ENCODE measurements at regions not wholly inside any gene's neighbourhood (a gene's known extent, or its start where the extent isn't known, plus 50 kb on each side); places are given as distances from the start of the nearest gene placed in this dataset.

DNA sequence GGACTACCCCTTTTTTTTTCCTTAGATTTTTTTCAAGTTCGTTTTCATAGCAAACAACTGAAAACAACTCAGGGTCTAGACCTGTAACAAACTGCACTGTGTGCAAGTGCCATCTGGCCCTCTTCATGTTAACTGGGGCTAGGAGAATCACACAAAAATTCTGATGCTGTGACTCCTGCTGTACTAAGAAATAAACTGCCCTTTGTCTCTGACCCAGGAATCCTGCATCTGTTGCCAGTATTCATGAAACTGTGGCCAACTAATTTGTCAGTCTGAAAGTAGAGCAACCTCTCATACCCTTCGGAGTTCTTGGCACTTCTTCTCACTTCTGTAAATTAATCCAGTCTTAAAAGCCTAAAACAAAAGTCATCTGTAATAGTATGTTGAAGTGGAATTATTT lies 218.4 kb upstream of the PCDH15 start:
- H3K4me3 ChIP-seq (ENCODE audit: low read length), result no peak overlapping the region
- DNase-seq, result peak; percentile 72
- H4K20me1 ChIP-seq (ENCODE audit: insufficient read depth, low read length), result no peaks in the 10 kb centered on the region
- TF ChIP-seq, protein P1, sequence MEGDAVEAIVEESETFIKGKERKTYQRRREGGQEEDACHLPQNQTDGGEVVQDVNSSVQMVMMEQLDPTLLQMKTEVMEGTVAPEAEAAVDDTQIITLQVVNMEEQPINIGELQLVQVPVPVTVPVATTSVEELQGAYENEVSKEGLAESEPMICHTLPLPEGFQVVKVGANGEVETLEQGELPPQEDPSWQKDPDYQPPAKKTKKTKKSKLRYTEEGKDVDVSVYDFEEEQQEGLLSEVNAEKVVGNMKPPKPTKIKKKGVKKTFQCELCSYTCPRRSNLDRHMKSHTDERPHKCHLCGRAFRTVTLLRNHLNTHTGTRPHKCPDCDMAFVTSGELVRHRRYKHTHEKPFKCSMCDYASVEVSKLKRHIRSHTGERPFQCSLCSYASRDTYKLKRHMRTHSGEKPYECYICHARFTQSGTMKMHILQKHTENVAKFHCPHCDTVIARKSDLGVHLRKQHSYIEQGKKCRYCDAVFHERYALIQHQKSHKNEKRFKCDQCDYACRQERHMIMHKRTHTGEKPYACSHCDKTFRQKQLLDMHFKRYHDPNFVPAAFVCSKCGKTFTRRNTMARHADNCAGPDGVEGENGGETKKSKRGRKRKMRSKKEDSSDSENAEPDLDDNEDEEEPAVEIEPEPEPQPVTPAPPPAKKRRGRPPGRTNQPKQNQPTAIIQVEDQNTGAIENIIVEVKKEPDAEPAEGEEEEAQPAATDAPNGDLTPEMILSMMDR (IDR thresholded peaks at IDR 0.05; ENCODE audit: low read length), result no peak
- TF ChIP-seq EZH2phosphoT487 (IDR thresholded peaks at IDR 0.05; ENCODE audit: low read length) (no peak), EZH2 (optimal IDR thresholded peaks at IDR 0.05; ENCODE audit: low read depth, low read length) (no peak)
- peak overlapping the region; percentile 38; the same call in 1 of the 2 replicates for H3K4me2 ChIP-seq (ENCODE audit: low read depth, low read length)
- H3K36me3 ChIP-seq (replicated peaks; ENCODE audit: insufficient read depth, low read length), result no peaks in the 10 kb centered on the region
- peak overlapping the region; percentile 6; the same call in 1 of the 2 replicates for H3K9ac ChIP-seq (ENCODE audit: low read length)
- peak overlapping the region; percentile 58; the same call in 1 of the 2 replicates for H3K27ac ChIP-seq (ENCODE audit: low read length)
- H3K9me3 ChIP-seq (replicated peaks; ENCODE audit: insufficient read depth, low read length), result no peaks in the 10 kb centered on the region
- H3K79me2 ChIP-seq (ENCODE audit: low read length), result no peaks in the 10 kb centered on the region
- no peaks in the 10 kb centered on the region for H3K9me2 ChIP-seq (replicated peaks; ENCODE audit: insufficient read depth, low read length)
- H3K4me1 ChIP-seq (ENCODE audit: low read length), result peaks cover 9% of the 10 kb centered on the region
- peaks cover 12% of the 10 kb centered on the region for H3F3A ChIP-seq (ENCODE audit: insufficient read depth, low read length)
- no peak overlapping the region for H2AFZ ChIP-seq (ENCODE audit: low read length)
- H3K27me3 ChIP-seq (replicated peaks; ENCODE audit: insufficient read depth, low read length), result no peaks in the 10 kb centered on the region

DNA sequence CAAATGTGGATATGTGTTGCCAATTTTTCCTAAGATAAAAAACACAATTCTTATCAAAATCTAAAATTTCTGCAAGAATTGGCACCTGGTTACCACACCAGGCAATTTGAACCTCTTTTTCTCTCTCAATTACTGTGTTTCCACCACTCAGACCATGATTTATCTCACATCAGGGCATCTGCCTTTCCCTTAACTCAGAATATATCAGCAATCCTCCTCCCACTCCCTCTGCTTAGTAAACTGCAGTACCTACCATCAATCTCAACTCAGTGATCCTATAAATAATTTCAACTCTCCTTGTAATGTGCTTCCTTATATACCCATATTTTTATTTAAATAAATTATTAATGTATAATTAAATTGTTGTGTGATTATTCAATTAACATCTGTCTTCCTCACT lies 212.3 kb upstream of the PCDH15 start:
- H3K27ac ChIP-seq (ENCODE audit: low read length), result no peak overlapping the region

DNA sequence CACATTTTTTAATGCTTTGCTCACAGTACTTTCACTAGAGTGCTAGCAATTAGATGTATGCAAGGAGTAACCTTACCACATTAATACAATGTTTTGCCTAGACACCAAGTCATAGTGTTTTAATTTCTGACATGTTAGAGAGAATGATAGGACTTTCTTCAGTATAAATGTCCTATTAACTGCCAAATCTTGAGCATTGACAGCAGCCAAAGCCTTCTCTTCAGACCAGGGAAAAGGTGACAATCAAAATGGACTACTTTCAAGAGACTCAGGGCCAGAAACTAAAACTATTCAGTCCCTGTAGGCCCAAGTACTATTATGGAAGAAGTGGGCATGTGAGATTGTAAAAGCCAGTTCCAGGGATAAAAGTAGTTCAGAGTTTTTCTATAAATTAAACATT lies 201.4 kb upstream of the PCDH15 start:
- Histone ChIP-seq H3K4me2 (ENCODE audit: low read depth, low read length) (no peak overlapping the region), H2AFZ (ENCODE audit: low read length) (no peak overlapping the region), H3F3A (ENCODE audit: insufficient read depth, low read length) (peaks cover 5% of the 10 kb centered on the region; the same call in 1 of the 2 replicates), H3K79me2 (ENCODE audit: low read length) (no peaks in the 10 kb centered on the region), H4K20me1 (ENCODE audit: insufficient read depth, low read length) (no peaks in the 10 kb centered on the region), H3K9ac (ENCODE audit: low read length) (no peak overlapping the region), H3K4me3 (ENCODE audit: low read length) (no peak overlapping the region), H3K9me2 (replicated peaks; ENCODE audit: insufficient read depth, low read length) (no peaks in the 10 kb centered on the region), H3K27ac (ENCODE audit: low read length) (no peak overlapping the region), H3K4me1 (ENCODE audit: low read length) (peaks cover 18% of the 10 kb centered on the region), H3K36me3 (replicated peaks; ENCODE audit: insufficient read depth, low read length) (no peaks in the 10 kb centered on the region), H3K27me3 (replicated peaks; ENCODE audit: insufficient read depth, low read length) (no peaks in the 10 kb centered on the region), H3K9me3 (replicated peaks; ENCODE audit: insufficient read depth, low read length) (no peaks in the 10 kb centered on the region)
- DNase-seq, result no peak
- TF ChIP-seq EZH2 (optimal IDR thresholded peaks at IDR 0.05; ENCODE audit: low read depth, low read length), result no peak
- TF ChIP-seq, protein P1 (IDR thresholded peaks at IDR 0.05; ENCODE audit: low read length), result no peak
- TF ChIP-seq EZH2phosphoT487 (IDR thresholded peaks at IDR 0.05; ENCODE audit: low read length), result no peak

More for the DNA sequence above, 212.3 kb upstream of the PCDH15 start:
- no peak overlapping the region for H3K9ac ChIP-seq (ENCODE audit: low read length)
- H3F3A ChIP-seq (ENCODE audit: insufficient read depth, low read length), result no peaks in the 10 kb centered on the region
- H2AFZ ChIP-seq (ENCODE audit: low read length), result no peak overlapping the region
- no peak for DNase-seq
- no peaks in the 10 kb centered on the region for H3K27me3 ChIP-seq (replicated peaks; ENCODE audit: insufficient read depth, low read length)
- no peak overlapping the region for H3K4me3 ChIP-seq (ENCODE audit: low read length)
- H4K20me1 ChIP-seq (ENCODE audit: insufficient read depth, low read length), result no peaks in the 10 kb centered on the region
- no peaks in the 10 kb centered on the region for H3K9me3 ChIP-seq (replicated peaks; ENCODE audit: insufficient read depth, low read length)
- TF ChIP-seq EZH2phosphoT487 (IDR thresholded peaks at IDR 0.05; ENCODE audit: low read length), result no peak
- TF ChIP-seq EZH2 (optimal IDR thresholded peaks at IDR 0.05; ENCODE audit: low read depth, low read length), result no peak
- TF ChIP-seq, protein P1 (IDR thresholded peaks at IDR 0.05; ENCODE audit: low read length), result no peak
- no peaks in the 10 kb centered on the region for H3K79me2 ChIP-seq (ENCODE audit: low read length)
- H3K9me2 ChIP-seq (replicated peaks; ENCODE audit: insufficient read depth, low read length), result no peaks in the 10 kb centered on the region
- no peak overlapping the region for H3K4me2 ChIP-seq (ENCODE audit: low read depth, low read length)
- no peaks in the 10 kb centered on the region for H3K4me1 ChIP-seq (ENCODE audit: low read length)
- no peaks in the 10 kb centered on the region for H3K36me3 ChIP-seq (replicated peaks; ENCODE audit: insufficient read depth, low read length)
